Stimulated activated CD8-positive, alpha-beta memory T cell treated with anti-CD3 and anti-CD28 coated beads, Interleukin-4, amount 100 ng/mL, for 4 hours (primary cell): ENCODE measurements at regions not wholly inside any gene's neighbourhood (a gene's known extent, or its start where the extent isn't known, plus 50 kb on each side); places are given as distances from the start of the nearest gene placed in this dataset.
"Not testable (repeated sequence)": the region's sequence is repeated elsewhere in the genome, so short reads cannot be mapped to it uniquely, and the experiment has no call there.

Experiments
- DNase-seq, 2 donors: peaks; one replicate each; pipeline ENCODE4 v3.0.0-alpha.2; 2020; ENCODE audit warnings: low read depth in 2 of 2, low spot score in 1 of 2

DNA sequence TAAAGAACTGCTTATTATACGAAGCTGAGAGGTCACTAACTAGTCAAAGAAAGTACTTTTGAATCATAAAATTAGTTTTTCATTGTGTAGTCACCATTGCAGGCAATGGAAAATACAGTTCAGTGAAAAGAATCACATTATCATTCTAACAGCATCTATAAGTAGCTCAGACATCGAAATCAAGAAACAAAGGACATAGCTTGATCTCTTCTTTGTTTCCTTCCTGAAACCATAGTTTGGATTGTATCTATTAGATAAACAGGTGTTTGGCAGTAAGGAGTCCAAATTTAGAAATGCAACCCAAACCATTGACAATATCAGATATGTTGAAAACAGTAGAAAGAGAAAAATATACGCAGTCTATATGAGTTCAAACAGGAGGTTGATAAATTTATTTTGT is 697.3 kb downstream of the TFAP2A start:
- no peak for DNase-seq

DNA sequence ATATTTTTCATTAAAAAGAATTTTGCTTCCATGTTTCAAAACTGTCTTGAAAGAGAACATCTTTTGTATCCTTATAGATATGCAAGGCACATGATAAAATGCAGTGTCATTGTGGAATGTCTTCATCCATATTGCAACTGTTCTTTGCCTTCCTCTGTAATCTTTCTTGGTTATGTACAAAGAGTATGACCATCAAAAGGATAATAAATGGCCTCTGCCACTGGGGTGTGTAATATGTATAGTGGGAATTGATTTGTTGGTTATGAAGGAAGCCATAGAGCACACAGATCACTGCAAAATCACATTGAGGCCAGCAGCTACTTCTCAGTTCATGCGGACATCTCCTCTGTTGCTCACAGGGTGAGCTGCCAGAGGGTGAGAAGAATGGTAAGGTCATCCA is 703.5 kb downstream of the TFAP2A start:
- no peak for DNase-seq

DNA sequence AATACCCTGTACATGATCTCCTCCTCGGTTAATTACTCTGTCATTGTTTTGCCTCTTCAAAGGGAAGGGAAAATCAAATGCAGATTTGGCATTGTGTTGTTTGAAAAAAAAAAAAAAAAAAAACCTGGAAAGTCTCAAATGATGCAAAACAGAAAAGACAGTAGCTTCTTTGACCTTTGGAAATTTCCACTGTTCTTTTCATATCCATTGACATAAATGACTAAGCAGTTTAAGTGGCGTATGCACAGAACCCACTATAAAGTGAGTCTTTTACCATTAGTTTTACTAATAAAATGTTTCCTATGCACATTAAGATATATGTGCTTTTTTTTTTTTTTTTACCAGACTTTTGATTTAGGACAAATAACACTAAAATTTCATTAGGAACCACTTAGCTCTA is 704.3 kb downstream of the TFAP2A start:
- no peak for DNase-seq

DNA sequence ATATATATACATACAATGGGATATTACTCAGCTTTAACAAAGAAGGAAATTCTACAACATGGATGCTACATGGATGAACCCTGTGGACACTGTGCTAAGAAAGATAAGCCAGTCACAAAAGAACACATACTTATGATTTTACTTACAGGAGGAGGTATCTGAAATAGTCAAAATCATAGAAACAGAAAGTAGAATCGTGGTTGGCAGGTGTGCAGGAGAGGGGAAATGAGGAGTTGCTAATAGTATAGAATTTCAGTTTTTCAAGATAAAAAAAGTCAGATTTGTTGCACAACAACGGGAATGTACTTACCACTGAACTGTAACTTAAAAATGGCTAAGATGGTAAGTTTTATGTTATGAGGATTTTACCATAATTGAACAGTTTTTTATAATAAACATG is 706.3 kb downstream of the TFAP2A start:
- no peak for DNase-seq

DNA sequence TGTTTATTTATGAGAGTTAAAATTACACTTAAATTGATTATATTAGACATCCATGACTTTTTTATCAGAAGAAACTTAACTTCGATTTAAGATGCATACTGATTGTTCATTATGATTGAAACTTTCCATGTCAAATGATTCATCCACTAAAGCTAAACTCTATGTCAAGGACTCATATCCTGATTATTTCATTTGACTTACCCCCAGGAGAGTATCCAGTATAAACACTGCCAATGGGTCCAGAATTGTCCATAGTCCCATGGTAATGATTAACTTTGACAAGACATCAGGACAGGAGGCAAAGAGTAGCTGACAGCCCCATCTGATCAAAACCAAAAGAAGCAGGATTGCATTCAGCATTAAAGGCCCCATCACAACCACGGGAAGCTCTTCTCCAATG is 709.9 kb downstream of the TFAP2A start:
- DNase-seq: no peak

DNA sequence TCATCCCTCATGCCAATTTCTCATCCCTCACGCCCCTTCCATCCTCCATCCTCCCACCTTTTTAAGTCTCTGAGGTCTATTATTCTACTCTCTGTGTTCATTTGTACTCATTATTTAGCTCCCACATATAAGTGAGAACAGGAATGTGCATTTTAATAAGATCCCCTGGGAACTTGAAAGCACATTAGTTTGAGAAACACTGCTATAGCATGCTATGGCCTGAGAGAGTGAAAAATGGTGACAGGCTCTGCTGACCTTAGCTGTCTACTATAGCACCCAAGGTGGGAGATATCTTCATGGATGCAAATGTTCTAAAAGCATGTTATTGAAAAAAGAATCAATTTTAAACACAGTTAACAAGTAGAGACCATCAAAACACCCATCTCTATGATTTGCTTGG is 712.0 kb downstream of the TFAP2A start:
- DNase-seq: no peak

DNA sequence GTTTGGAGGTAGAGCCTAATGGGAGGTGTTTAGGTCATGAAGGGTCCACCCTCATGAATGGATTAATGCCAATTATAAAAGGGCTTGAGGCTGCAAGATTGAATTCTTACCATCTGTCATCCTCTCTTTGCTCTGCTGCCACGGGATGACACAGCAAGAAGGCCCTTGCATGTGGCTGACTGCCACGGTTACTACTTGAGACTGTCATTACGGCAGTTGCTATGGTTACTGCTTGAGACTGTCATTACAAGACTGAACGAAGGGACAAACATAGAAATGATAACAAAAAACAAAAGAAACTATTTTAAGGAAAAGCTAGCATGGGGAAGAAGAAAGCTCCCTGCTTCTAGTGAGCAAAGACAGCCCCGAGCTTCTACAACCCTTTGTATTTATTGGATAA is 715.0 kb downstream of the TFAP2A start:
- no peak for DNase-seq

DNA sequence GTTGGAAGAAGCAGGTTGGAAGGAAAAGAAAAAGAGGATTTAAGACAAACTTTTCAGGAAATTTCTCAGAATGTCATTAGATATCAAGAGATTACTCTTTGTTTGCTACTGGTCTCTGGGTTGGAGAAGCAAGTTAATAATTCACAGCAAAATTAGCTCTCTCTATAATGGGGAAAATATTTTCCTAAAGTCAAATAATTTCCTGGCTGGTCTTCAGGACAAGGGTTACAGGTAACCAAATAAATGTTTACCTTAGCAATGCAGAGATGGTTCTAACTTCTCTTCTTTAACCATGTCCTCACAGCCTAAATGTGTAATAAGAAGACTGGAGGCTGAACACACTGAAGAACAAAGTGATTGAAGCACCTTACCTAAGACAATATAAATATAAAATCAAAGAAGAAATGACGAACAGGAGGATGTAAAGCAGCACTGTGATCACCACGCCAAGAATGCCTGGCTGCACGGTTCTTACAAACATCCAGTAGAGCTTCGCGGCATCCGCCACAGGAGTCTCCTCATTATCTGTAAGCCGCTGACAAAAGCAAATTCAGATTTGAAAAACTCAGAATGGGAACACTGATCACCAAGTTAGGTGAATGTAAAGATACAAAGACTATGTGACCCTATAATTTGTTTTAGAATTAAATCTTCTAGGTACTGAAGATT is 717.5 kb downstream of the TFAP2A start:
- no peak for DNase-seq

DNA sequence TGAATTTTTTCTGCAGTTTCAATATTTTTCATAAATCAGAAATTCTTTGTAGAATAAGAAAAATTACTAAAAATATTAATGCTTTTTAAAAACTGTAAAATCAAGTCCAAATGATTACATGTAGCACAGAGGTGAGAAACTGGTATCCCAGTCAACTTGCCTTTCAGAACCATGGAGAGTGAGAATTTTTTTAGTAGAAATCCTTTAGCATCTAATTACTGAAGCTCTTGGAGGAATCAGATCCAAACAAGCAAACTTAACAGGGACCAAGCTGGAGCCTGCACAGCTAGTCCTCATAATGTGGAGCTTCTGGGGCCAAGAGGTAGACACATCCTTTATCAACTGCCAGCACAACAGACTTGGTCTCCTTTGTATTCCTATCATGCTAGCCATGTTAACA is 724.5 kb downstream of the TFAP2A start:
- DNase-seq: no peak

DNA sequence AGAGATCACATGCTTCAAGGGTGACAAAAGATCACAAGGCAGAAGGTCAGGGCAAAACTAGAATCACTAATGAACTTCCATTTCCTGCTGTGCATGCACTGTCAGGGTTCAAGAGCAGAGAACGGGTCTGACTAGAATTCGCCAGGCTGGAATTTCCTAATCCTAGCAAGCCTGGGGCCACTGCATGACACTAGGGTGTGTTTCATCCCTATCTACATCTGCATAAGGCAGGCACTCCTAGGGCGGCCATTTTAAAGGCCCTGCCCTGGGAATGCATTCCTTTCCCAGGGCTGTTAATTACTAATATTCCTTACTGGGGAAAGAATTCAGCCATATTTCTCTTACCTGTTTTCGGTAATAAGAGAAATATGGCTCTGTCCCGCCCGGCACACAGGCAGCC is 734.1 kb downstream of the TFAP2A start:
- DNase-seq: not testable (repeated sequence)

DNA sequence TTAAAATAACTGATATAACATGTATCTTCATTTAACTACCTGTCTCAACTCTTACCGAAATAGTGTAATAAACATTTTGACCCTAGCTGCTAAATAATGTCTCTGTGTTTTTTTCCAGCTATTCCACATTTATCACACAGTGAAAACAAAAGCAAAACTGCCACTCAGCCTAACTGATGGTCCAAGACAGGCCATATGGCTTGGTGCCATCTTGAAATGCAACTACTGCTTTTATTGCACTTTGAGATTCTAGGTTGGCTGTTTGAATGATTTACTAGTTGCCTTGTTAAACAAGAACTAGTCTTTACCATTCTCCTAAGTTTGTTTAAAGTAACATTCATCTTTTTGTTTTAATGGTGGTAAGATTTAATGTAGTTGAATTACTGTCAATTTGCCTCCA is 739.8 kb downstream of the TFAP2A start:
- no peak for DNase-seq

DNA sequence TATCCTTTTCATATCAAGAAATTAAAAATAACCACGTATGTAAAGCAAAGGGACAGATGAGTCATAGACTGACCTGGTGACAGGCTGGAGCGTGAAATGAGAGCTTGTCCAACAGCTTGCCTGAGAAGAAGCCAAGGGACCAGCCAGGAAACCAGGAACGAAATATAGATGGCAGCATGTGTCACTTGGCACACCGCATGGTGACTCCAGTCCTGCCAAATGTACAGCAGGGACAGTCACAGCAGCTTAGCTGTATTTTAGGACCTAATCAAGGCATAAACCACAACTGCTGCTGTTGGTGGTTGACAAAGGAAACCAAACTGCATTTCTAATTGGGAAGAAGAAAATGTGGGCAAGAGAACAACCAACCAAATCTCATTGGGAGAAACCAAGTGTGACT is 755.0 kb downstream of the TFAP2A start:
- DNase-seq: no peak

DNA sequence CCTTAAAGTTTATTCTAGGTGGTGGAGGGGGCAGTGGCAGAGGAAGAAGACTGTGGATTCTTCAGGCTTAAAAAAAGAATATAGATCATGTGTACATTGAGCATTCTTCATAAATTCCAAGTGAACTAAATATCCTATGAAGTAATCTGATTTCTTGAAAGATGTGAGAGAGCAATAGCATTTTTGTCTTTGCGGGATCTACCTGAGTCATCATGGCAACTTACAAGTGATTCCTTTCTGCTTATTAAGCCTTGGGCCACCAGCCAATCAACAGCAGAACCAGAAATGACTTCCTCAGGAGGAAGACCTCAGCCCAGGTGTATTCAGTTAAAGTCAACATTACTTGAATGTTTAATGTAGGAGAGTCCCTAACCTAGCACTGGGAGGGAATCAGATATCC is 756.9 kb downstream of the TFAP2A start:
- no peak for DNase-seq

DNA sequence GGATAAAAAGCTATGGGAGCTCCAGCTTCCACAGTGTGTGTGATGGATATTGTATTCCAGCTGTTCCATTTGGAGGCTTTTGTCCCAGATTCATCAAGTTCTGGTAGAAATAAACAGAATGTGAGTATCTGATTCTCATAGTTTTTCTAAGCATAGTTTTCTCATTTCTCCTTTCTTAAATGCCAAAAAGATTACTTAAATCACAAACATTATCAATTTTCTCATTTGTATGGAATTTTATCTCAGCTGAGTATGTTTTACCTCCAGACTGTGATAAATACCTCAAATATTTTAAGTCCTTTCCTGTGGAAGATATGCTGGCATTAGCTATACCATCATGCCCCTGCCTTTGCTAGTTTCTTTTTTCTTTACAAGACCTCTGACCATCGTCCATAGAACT is 767.3 kb downstream of the TFAP2A start:
- no peak for DNase-seq

DNA sequence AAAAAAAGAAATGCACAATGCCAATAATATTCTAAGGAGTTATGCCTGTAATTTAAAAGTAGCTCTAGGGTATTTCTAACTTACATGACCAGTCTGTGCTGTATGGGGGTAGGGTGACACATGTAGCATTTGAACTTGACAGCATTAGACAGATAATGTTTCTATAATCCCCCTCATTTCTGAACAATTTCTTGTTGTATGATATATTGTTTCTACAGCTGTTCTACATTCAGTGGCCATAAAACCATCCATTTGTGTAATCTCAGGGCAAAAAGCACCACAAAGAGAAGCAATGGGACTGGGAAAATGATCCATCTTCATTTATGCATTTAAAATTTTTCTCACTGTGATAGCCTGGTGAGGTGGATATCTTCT is 767.8 kb downstream of the TFAP2A start:
- DNase-seq: no peak

DNA sequence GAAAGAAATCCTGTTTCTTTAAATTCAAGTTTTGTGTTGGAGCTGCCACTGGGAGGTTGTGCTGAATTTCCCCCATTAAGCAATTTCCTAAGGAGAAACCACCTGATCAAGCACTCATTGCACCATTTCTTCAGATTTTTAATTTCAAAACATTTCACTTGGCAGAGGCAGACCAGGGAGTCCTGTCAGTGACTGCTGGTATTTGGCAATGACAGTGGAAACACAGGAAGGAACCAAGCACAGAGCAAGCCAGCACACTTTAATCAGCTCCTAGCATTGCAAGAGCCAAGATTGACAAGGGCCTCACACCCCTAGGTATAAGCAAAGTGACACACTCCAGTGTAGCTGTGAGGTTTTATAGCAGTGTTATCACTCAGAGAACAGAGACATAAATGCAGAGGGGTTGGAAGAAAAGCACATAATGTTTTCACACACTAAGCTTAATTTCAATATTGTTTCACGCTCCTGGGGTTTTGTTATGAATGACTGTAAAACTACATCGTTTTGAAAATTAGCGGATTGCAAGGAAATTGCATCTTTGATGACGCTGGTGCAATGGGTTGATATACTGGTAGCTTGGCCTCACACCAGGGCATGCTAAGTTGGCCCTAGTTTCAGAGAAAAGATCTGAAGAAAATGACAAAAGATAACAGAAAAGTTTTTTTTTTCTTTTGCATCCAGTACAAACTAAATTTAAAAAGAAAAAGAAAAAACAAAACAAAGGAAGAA is 768.4 kb downstream of the TFAP2A start:
- no peak for DNase-seq

DNA sequence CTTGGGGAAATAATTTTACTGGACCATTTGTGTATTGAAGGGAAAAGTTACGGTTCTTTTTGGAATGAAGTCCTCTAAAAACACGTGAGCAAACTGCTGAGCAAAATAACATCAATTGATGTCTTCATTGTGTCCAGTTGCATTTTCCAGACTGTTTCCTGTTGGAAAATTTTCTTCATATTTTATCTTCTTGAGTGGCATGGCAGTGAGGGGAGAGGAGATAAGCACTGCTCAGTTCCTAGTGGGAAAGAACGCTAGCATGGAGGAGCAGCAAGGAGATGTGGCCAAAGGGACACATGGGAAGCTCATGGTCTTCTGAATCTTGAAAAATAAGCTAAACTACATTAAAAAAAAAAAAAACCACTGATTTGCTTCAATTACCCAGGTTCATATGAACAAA is 776.0 kb downstream of the TFAP2A start:
- no peak for DNase-seq

DNA sequence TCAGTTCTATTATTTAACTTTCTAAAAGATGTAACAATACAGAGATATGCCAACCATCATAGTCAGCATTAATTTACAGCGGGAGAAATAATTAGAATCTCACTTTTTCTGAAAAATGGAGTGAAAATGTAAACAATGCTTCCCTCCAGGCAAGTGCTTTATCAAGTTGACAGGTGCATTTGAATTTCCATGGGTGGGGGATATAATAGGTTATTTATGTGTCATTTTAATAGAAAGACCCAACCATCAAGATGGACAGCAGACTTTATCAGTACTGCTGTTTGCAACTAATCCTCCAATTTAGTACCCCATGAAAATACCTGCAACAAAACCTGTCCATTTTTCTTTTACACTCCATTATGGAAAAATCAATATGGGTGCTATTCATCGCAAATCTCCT is 780.1 kb downstream of the TFAP2A start:
- DNase-seq: no peak

DNA sequence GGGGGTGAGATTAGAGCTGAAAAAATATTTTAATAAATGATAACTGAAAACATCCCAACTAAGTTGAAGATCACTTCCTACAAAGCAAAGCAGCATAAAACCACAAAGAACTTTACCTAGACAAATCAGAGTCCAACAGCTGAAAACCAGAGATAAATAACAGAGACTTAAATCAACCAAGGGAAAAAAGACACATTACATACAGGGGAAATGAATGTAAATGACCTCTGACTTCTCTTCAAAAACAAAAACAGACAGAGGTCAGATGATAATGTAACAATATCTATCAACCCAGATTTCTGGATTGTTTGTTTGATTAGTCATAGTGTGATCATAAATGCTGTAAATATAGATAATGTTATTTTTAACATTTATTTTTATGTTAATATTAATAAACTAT is 782.8 kb downstream of the TFAP2A start:
- DNase-seq: no peak

DNA sequence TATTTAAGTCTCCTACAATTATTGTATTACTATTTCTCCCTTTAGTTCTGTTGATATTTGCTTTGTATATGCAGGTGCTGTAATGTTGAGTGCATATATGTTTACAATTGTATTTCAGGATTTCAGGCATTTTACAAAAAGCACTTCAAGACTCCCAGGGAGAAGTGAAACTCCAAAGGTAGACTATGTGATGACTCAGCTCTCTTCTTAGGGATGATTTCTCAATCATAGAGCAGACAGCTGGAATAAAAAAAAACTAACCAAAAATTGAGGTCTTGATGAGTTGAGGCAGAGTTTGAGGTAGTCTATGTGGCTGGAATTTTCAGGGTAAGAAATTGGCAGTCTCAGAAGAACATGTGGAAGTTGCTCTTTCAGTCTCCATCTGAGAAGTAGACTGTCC is 786.1 kb downstream of the TFAP2A start:
- DNase-seq: no peak

DNA sequence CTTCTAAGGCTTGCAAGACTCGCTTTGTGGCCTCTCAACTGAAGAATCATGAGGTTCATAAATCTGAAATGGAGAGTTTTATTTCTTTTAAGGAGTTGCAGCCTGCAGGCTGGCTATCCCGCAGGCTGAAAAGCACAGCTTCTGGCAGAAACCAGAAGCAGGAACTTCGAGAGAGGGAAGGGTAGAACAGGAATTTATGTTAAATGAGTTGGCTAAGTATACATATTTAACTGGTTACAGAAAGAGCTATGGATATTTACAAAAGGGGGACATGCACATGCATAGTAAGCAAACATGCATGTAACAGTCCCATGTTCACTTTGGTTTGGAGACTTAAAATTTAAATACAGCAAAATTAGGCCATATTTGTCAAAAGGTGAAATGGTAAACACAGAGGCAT is 787.0 kb downstream of the TFAP2A start:
- no peak for DNase-seq

DNA sequence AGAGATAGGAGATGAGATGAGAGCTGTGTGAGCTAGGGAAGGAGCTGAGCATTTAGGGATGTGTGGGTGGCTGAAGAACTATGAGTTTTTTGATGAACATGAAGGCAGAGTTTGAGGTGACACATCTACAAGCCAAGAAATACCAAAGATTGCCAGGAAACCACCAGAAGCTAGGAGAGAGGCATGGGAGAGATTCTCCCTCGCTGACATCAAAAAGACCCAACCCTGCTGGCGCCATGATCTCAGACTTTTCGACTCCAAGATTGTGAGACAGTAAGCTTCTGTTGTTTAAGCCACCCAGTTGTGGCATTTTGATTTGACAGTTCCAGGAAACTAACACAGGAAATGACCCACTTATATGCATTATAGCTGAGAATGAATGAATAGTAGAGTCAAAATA is 790.9 kb downstream of the TFAP2A start:
- DNase-seq: no peak

DNA sequence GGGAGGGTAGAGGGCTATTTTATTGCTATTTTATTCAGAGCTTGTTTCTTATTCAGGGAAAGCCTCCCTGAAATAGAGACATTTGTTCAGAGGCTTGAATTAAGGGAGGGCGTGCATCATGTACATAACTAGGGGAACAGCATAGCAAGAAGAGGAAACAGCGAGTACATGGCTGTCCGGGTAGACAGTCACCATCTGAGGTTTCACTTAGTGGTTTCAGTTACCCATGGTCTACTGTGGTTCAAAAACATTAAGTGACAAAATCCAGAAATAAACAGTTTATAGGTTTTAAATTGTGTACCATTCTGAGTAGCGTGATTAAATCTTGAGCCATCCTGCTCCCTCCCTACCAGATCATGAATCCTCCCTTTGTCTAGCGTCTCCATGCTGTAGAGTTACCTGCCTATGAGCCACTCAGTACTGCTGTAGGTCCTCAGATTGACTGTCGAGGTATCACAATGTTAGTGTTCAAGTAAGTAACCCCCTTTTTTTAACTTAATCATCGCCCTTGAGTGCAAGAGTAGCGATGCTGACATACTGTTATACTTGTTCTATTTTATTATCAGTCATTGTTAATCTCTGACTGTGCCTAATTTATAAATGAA is 791.5 kb downstream of the TFAP2A start:
- DNase-seq: no peak
